Choroid plexus epithelial cell (primary cell): ENCODE measurements at regions not wholly inside any gene's neighbourhood (a gene's known extent, or its start where the extent isn't known, plus 50 kb on each side); places are given as distances from the start of the nearest gene placed in this dataset.

Source experiments
- DNase-seq: peaks from one replicate; pipeline ENCODE4 v3.0.0-alpha.2; 2010; ENCODE audit warnings: low read depth
- H3K4me3 ChIP-seq: 2 replicates; pipeline ENCODE4 v1.5.1; 2011; ENCODE audit warnings: low read depth, mild to moderate bottlenecking, control low read depth, low read length, moderate library complexity
- TF ChIP-seq, protein P1 (sequence below): conservative IDR thresholded peaks from 2 replicates; pipeline ENCODE4 v1.5.1; 2011; ENCODE audit warnings: low read depth, mild to moderate bottlenecking, control low read depth, inconsistent platforms, low read length, moderate library complexity

DNA sequence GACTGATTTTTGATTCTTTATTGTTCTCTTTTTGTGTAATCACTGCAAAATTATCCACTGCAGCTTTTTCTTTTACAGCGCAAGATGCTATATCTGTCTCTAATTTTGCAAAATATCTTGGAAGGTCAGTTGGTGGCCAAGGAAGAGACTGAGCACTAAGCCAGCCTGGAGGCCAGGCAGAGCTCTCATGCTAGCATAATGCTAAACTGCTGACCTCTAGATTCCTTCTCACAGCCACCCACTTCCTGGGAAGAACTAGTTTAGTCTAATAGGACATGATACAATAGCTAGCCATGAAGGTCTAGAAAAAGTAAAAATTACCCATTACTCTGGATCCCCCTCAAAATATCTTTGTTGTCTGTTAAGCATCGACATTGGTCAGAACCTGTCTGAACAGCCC is 227.2 kb upstream of the ARHGAP20 start:
- no peak overlapping the region for H3K4me3 ChIP-seq
- TF ChIP-seq, protein P1, sequence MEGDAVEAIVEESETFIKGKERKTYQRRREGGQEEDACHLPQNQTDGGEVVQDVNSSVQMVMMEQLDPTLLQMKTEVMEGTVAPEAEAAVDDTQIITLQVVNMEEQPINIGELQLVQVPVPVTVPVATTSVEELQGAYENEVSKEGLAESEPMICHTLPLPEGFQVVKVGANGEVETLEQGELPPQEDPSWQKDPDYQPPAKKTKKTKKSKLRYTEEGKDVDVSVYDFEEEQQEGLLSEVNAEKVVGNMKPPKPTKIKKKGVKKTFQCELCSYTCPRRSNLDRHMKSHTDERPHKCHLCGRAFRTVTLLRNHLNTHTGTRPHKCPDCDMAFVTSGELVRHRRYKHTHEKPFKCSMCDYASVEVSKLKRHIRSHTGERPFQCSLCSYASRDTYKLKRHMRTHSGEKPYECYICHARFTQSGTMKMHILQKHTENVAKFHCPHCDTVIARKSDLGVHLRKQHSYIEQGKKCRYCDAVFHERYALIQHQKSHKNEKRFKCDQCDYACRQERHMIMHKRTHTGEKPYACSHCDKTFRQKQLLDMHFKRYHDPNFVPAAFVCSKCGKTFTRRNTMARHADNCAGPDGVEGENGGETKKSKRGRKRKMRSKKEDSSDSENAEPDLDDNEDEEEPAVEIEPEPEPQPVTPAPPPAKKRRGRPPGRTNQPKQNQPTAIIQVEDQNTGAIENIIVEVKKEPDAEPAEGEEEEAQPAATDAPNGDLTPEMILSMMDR, result no peak
- DNase-seq, result peak; percentile 75

DNA sequence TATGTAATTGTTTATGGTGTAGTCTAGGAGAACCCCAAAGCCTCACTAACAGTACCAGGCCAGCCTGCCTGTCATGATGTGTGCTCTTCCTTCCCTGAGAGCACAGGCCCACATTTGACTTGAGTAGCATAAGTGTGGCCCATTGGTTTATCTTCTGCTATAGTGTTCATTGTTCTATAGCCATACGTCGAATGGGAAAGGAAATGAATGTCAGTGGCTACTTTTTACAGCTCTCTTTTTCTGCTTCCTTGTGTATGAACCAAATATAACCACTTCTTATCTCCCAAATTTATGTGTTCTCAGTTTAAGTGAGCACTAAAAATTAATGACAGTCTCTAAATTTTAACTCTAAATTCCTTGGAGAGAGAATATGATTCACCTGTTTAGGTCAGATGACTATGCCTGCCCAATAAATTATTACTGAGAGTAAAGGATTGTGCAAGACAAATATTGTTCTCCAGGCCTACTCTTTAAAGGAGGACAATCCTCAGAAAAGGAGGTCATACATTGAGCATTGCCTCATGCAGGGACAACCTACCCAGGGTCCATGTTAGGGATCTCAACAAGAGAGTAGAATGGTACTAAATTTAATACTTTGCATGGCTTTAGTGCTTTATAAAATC is 222.9 kb upstream of the ARHGAP20 start:
- TF ChIP-seq, protein P1, result no peak
- H3K4me3 ChIP-seq, result no peak overlapping the region
- DNase-seq, result no peak

DNA sequence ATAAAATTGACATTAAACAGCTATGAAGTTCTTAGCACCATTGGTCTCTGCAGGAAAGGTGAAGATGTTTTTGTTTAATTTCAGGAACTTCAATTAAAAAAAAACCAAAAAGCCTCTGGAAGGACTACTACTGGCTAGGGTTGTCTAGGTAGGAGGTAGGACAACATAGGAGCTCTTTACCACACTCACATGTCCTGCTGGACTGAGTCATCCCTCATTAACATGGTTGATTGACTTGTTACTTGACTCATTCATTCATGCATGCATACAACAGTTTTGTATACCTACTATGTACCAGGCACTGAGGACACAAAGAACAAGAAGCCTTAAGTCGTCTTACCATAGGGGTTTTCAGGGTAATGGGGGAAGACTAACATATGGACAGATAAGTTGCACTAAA is 216.9 kb upstream of the ARHGAP20 start:
- TF ChIP-seq, protein P1, result no peak
- DNase-seq, result no peak
- no peak overlapping the region for H3K4me3 ChIP-seq

DNA sequence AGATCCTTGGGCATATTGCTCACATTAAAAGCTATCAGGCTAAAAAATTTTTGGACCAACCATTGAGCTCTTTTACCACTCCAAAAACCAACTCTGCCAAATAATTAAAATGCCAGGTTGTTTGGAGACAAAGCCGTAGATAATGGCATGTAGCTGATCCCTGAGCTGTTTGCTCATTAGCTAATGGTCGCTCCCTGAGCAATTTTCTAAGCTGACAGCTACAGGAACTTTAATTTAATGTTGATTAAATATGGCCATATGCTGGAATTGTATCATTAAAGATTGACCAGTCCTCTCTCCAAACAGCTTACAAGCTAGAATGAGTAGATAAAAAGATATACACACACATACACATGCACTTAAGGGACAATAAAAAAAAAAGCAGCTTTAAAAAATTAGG is 216.2 kb upstream of the ARHGAP20 start:
- TF ChIP-seq, protein P1, result no peak
- no peak overlapping the region for H3K4me3 ChIP-seq
- DNase-seq, result no peak

DNA sequence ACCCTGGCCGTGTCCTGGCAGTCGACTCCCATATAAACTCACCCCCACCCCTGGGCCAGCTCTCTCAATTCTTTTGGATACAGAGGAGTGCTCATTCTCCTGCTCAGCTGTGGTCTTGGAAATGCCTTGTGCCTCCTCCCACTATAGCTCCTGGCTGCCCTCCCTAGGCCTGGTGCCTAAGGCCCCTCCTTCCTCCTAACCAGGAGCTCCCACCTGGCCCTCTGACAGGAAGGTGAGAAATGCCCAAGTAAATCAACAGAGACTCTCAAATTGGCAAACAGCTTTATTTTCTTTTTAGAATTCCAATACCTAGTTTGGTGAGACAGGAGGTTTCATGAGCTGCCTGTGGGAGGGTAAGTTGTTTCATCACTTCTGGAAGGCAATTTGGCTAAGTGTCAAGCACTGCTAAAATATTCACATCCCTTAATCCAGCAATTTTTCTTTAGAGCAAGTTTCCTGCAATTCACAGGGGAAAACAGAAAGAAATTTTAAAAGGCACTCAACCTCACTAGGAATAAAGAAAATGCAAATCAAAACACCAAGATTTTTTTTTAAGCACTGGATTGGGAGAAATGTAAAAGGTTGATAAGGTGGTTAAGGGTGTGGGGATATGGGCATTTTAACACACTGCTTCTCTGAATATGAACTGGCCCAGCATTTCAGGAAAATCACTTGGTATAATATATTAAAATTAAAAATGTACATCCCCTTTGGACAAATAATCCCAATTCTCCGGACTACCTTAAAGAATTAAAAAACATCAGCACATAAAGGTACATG is 209.7 kb upstream of the ARHGAP20 start:
- peak; percentile 70 for DNase-seq
- TF ChIP-seq, protein P1, result no peak
- no peak overlapping the region for H3K4me3 ChIP-seq

DNA sequence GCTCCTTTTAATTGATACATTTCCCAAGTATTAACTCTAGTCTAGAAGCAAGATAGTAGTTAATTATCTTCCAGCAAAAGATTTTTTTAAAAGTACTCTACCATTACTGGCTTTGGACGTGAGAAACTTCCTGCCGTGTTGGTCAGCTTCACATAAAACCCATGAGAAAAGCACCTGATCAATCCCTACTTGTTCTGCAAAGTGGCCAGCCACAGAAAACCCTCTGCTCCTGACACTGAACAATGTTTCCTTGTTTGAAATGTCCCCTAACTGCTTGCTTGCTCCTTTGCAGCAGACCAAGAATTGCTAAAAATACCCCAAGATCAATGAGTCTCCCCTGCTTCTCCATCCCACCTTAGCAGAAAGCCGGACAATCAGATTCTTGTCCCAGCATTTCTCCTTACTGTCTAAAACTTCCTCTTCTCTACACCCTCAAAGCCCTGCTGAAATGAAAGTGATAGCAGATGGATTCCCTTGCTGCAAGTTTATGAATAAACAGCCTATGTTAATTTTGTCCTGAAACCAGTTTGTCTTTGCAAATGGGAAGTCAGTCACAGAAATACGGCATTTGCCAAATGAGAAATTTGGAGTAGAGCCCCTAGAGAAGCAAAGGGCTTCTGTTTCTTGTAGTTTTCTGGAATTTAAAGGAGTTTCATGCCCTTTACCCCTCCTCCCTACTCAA is 207.1 kb upstream of the ARHGAP20 start:
- H3K4me3 ChIP-seq, result no peak overlapping the region
- TF ChIP-seq, protein P1, result no peak
- no peak for DNase-seq
